ENCODE measurements at regions not wholly inside any gene's neighbourhood (a gene's known extent, or its start where the extent isn't known, plus 50 kb on each side); places are given as distances from the start of the nearest gene placed in this dataset.
A peak's percentile ranks its signal among the peaks of the same experiment; 100 is the strongest.

DNA sequence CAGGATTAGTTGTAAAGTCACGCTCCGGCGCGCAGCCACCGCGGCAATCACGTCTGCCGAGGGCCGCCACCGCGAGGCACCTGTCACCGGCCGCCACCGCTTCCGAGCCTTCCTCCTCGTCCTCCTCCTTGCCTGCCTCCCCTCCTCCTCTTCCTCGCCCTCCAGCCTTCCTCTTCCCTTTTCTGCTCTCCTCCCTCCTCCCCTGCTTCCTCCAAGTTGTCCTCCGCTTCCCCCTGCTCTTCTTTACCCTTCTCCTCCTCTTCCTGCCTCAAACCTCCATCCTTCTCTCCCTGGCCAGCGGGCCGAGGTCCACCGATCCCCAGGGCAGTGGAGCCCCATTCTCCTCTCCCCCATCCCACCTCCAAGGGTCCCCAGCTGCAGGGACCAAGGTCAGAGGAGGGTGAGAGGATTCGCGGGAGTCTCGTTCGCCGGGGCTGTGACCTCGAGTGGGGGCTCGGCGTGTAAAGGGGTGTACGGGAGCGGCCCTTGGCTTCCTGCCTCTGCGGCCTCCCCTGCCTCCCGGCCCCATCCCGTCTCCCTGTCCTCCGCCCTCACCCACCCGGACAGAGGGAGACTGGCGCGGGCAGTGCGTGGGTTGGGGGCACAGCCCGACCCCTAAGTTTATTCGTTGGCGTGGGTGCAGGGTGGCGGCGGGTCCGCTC lies 89.5 kb upstream of the PAX2 start:
- FAIRE-seq: no peak
- Histone ChIP-seq H3K9ac (ENCODE audit: control insufficient read depth, extremely low read depth, insufficient read depth, low read length) (no peak overlapping the region), H3K4me3 (ENCODE audit: control insufficient read depth in 2 of 3, extremely low read depth in 1 of 3, insufficient read depth in 2 of 3, low read depth in 1 of 3, low read length in 3 of 3) (no peak overlapping the region), H3K36me3 (ENCODE audit: control insufficient read depth in 2 of 2, extremely low read depth in 1 of 2, insufficient read depth in 2 of 2, low read length in 2 of 2) (no peaks in the 10 kb centered on the region), H3K9me3 (ENCODE audit: control insufficient read depth, low read depth, low read length) (peaks cover 3% of the 10 kb centered on the region), H3K27me3 (ENCODE audit: control insufficient read depth, extremely low read depth, insufficient read depth, low read length) (peaks cover 85% of the 10 kb centered on the region), H3K4me2 (ENCODE audit: control insufficient read depth, extremely low read depth, insufficient read depth, low read depth, low read length) (no peak overlapping the region), H3K9me1 (ENCODE audit: control insufficient read depth, extremely low read depth, insufficient read depth, low read length) (no peaks in the 10 kb centered on the region), H3K4me1 (ENCODE audit: control insufficient read depth, extremely low read depth, insufficient read depth, low read length) (peaks cover 5% of the 10 kb centered on the region), H3K79me2 (ENCODE audit: control insufficient read depth, insufficient read depth, low read length) (no peaks in the 10 kb centered on the region), H2AFZ (ENCODE audit: control insufficient read depth, low read length) (no peak overlapping the region), H4K20me1 (ENCODE audit: control insufficient read depth, extremely low read depth, insufficient read depth, low read length) (no peaks in the 10 kb centered on the region), H3K27ac (ENCODE audit: control insufficient read depth, insufficient read depth, low read length) (no peak overlapping the region)
- TF ChIP-seq EZH2 (IDR thresholded peaks at IDR 0.05; ENCODE audit: low read length) (peak; percentile 100), CTCF (optimal IDR thresholded peaks at IDR 0.05 in 1 of 3, IDR thresholded peaks at IDR 0.05 in 1 of 3, conservative IDR thresholded peaks at IDR 0.05 in 1 of 3; ENCODE audit: extremely low read depth in 1 of 3, insufficient read depth in 2 of 3, low read length in 3 of 3) (no peak)
- dilution Hi-C loops (cut with MboI; ENCODE audit: extremely low pct_ligation_motif_present, low sequenced_read_pairs): no loop called here
- no peak for DNase-seq (ENCODE audit: low read depth, low spot score)

DNA sequence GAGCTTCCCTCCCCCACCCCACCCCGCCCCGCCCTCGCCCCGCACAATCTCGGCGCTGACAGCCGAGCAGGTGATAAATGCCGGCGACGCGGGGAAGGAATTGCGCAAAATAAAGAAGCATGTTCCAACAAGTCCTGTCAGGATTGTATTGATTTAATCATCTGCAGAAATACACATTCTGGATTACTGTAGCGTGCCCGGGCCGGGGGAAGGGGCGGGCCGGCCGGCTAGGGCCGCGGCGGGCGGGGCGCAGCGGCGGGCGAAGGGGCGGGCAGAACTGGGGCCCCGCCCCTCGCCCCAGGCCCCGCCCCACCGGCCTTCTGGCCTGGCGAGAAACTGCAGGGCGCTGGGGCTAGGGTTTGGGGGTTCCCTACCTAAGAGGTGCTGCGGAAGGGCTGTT lies 88.9 kb upstream of the PAX2 start:
- no peak for DNase-seq (ENCODE audit: low read depth, low spot score)
- Histone ChIP-seq H3K4me2 (ENCODE audit: control insufficient read depth, extremely low read depth, insufficient read depth, low read depth, low read length) (no peak overlapping the region), H3K9me3 (ENCODE audit: control insufficient read depth, low read depth, low read length) (peaks cover 3% of the 10 kb centered on the region)

More for the DNA sequence above, 88.9 kb upstream of the PAX2 start:
- peaks cover 85% of the 10 kb centered on the region for H3K27me3 ChIP-seq (ENCODE audit: control insufficient read depth, extremely low read depth, insufficient read depth, low read length)
- no peak overlapping the region for H3K27ac ChIP-seq (ENCODE audit: control insufficient read depth, insufficient read depth, low read length)
- H3K9ac ChIP-seq (ENCODE audit: control insufficient read depth, extremely low read depth, insufficient read depth, low read length): no peak overlapping the region
- no peaks in the 10 kb centered on the region for H3K9me1 ChIP-seq (ENCODE audit: control insufficient read depth, extremely low read depth, insufficient read depth, low read length)
- peaks cover 5% of the 10 kb centered on the region for H3K4me1 ChIP-seq (ENCODE audit: control insufficient read depth, extremely low read depth, insufficient read depth, low read length)
- TF ChIP-seq EZH2 (IDR thresholded peaks at IDR 0.05; ENCODE audit: low read length): no peak
- no peak for TF ChIP-seq CTCF (optimal IDR thresholded peaks at IDR 0.05 in 1 of 3, IDR thresholded peaks at IDR 0.05 in 1 of 3, conservative IDR thresholded peaks at IDR 0.05 in 1 of 3; ENCODE audit: extremely low read depth in 1 of 3, insufficient read depth in 2 of 3, low read length in 3 of 3)
- FAIRE-seq: no peak
- H3K36me3 ChIP-seq (ENCODE audit: control insufficient read depth in 2 of 2, extremely low read depth in 1 of 2, insufficient read depth in 2 of 2, low read length in 2 of 2): no peaks in the 10 kb centered on the region
- H2AFZ ChIP-seq (ENCODE audit: control insufficient read depth, low read length): no peak overlapping the region
- H3K79me2 ChIP-seq (ENCODE audit: control insufficient read depth, insufficient read depth, low read length): no peaks in the 10 kb centered on the region
- H3K4me3 ChIP-seq (ENCODE audit: control insufficient read depth in 2 of 3, extremely low read depth in 1 of 3, insufficient read depth in 2 of 3, low read depth in 1 of 3, low read length in 3 of 3): no peak overlapping the region
- dilution Hi-C loops (cut with MboI; ENCODE audit: extremely low pct_ligation_motif_present, low sequenced_read_pairs): no loop called here
- H4K20me1 ChIP-seq (ENCODE audit: control insufficient read depth, extremely low read depth, insufficient read depth, low read length): no peaks in the 10 kb centered on the region
